HEK293T (cell line): ENCODE measurements at regions not wholly inside any gene's neighbourhood (a gene's known extent, or its start where the extent isn't known, plus 50 kb on each side); places are given as distances from the start of the nearest gene placed in this dataset.

Source experiments
- ELF4 ChIP-seq: fragments of 450-650 bp; IDR thresholded peaks from 2 replicates; pipeline ENCODE4 v1.6.1; 2017; ENCODE audit warnings: antibody characterized with exemption
- FOXA1 ChIP-seq: fragments of 450-650 bp; IDR thresholded peaks from 2 replicates; pipeline ENCODE4 v1.6.1; 2016; ENCODE audit warnings: mild to moderate bottlenecking
- FOXK2 ChIP-seq: fragments of 450-650 bp; IDR thresholded peaks from 2 replicates; pipeline ENCODE4 v1.6.1; 2016; ENCODE audit warnings: mild to moderate bottlenecking
- HDGF ChIP-seq: fragments of 450-650 bp; IDR thresholded peaks from 2 replicates; pipeline ENCODE4 v1.6.1; 2017; ENCODE audit warnings: antibody characterized with exemption, borderline replicate concordance
- LEF1 ChIP-seq: fragments of 450-650 bp; IDR thresholded peaks from 2 replicates; pipeline ENCODE4 v1.6.1; 2017; ENCODE audit warnings: mild to moderate bottlenecking, borderline replicate concordance
- NFRKB ChIP-seq: fragments of 450-650 bp; IDR thresholded peaks from 2 replicates; pipeline ENCODE4 v1.6.1; 2016; ENCODE audit warnings: mild to moderate bottlenecking, moderate library complexity
- PKNOX1 ChIP-seq: fragments of 450-650 bp; IDR thresholded peaks from 2 replicates; pipeline ENCODE4 v1.6.1; 2016
- SP1 ChIP-seq: fragments of 450-650 bp; IDR thresholded peaks from 2 replicates; pipeline ENCODE4 v1.6.1; 2017
- SUZ12 ChIP-seq: fragments of 450-650 bp; IDR thresholded peaks from 2 replicates; pipeline ENCODE4 v1.6.1; 2016; ENCODE audit warnings: mild to moderate bottlenecking

DNA sequence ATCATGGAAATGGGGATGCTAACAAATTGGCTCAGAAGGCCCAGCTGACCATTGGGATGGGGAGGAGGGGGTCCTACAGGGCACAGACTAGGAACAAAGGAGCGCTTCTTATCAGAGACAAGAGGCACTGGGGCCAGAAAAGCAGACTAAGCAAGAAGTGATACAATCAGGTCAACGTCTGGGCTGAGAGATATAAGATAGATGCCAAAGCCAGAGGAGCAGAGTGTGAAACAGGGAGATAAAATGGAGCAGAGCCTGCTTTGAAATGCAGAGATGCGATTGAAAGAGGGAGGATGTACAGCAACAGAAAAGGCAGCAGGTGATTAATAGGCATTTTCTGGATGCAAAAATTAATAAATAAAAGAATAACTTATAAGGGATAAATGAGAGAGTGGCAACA is 127.5 kb upstream of the SAMSN1 start:
- TF ChIP-seq SP1, result no peak
- TF ChIP-seq SUZ12, result no peak
- no peak for TF ChIP-seq FOXK2
- TF ChIP-seq ELF4, result no peak
- no peak for TF ChIP-seq LEF1
- TF ChIP-seq NFRKB, result no peak
- no peak for TF ChIP-seq HDGF
- no peak for TF ChIP-seq FOXA1
- no peak for TF ChIP-seq PKNOX1
